A549 (cell line): ENCODE measurements at regions not wholly inside any gene's neighbourhood (a gene's known extent, or its start where the extent isn't known, plus 50 kb on each side); places are given as distances from the start of the nearest gene placed in this dataset.

Experiments
- ATAC-seq, 2 experiments: fragments of 200-7000 bp in 1 of 2; fragments of >200 bp in 1 of 2; cut with Nextera tagmentation in 1 of 2; cut with Tn5 transposase in 1 of 2; 3 replicates each; pipeline versions ENCODE4 v1.8.0 to v1.9.1; 2018 to 2020; ENCODE audit warnings: mild to moderate bottlenecking in 1 of 2, moderate library complexity in 1 of 2
- CTCF ChIA-PET: fragments of 300-600 bp; sonication (Branson Sonifier 250); formaldehyde crosslinking; extraction: SDS; loops from one replicate; lab custom pipeline; 2021; ENCODE audit warnings: antibody characterized with exemption, inconsistent platforms; lab: Yijun Ruan, JAX
- POLR2A ChIA-PET: fragments of 350-600 bp; formaldehyde crosslinking; extraction: SDS; loops from one replicate; lab custom pipeline; 2021; ENCODE audit warnings: antibody characterized with exemption, inconsistent platforms; lab: Yijun Ruan, JAX
- DNase-seq, 2 experiments: peaks; one replicate each; pipeline versions ENCODE4 v3.0.0 to v3.0.0-alpha.2; 2011 to 2016; ENCODE audit warnings: low read depth in 1 of 2, low spot score in 1 of 2
- FAIRE-seq: peaks from 2 replicates; lab custom pipeline; 2011; peaks lifted over from hg19 to GRCh38; lab: Jason Lieb, UNC
- H3K27ac ChIP-seq, 2 experiments: fragments of >200 bp; sonication (Bioruptor Twin); formaldehyde crosslinking; 3 replicates each; pipeline ENCODE4 v1.5.1; 2016 to 2017
- H3K4me1 ChIP-seq: fragments of >200 bp; sonication (Bioruptor Twin); formaldehyde crosslinking; 3 replicates; pipeline ENCODE4 v1.6.1; 2016
- H3K4me2 ChIP-seq: fragments of >200 bp; sonication (Bioruptor Twin); formaldehyde crosslinking; 3 replicates; pipeline ENCODE4 v1.6.1; 2016
- H3K4me3 ChIP-seq: fragments of >200 bp; sonication (Bioruptor Twin); formaldehyde crosslinking; 3 replicates; pipeline ENCODE4 v1.5.1; 2016
- H3K9me3 ChIP-seq: fragments of >200 bp; sonication (Bioruptor Twin); formaldehyde crosslinking; 3 replicates; pipeline ENCODE4 v1.6.1; 2016
- BHLHE40 ChIP-seq: IDR thresholded peaks from 2 replicates; pipeline ENCODE4 v1.6.1; 2012; ENCODE audit warnings: low read depth, low read length, inconsistent platforms
- CHD4 ChIP-seq: fragments of 200-600 bp; sonication (generic); IDR thresholded peaks from 2 replicates; pipeline ENCODE4 v1.6.1; 2016; ENCODE audit warnings: antibody characterized with exemption, mild to moderate bottlenecking, borderline replicate concordance
- EHF ChIP-seq: fragments of 250-450 bp; sonication (Bioruptor Pico); IDR thresholded peaks from 2 replicates; pipeline ENCODE4 v1.5.0; 2020; ENCODE audit warnings: mild to moderate bottlenecking
- EP300 ChIP-seq, 2 experiments: fragments of >200 bp; sonication (Bioruptor Twin); formaldehyde crosslinking; IDR thresholded peaks; 2 replicates in 1 of 2; 3 replicates in 1 of 2; pipeline ENCODE4 v1.6.1; 2016 to 2017
- ESRRA ChIP-seq: fragments of 150-350 bp; IDR thresholded peaks from 2 replicates; pipeline ENCODE4 v1.6.1; 2014; ENCODE audit warnings: mild to moderate bottlenecking, low read length, borderline replicate concordance
- FOSB ChIP-seq: fragments of 250-450 bp; sonication (Bioruptor Pico); IDR thresholded peaks from 2 replicates; pipeline ENCODE4 v1.5.0; 2020; ENCODE audit warnings: mild to moderate bottlenecking, moderate library complexity
- FOSL2 ChIP-seq, 2 experiments: fragments of 450-650 bp in 1 of 2; fragments of >200 bp in 1 of 2; sonication (Bioruptor Twin) in 1 of 2; formaldehyde crosslinking; IDR thresholded peaks; 2 replicates each; pipeline versions ENCODE4 v1.5.0 to v1.6.1; 2016 to 2020; ENCODE audit warnings: mild to moderate bottlenecking in 1 of 2, moderate library complexity in 1 of 2
- FOXS1 ChIP-seq: fragments of 250-450 bp; sonication (Bioruptor Pico); IDR thresholded peaks from 2 replicates; pipeline ENCODE4 v1.5.0; 2020; ENCODE audit warnings: mild to moderate bottlenecking, moderate library complexity
- HDAC2 ChIP-seq: fragments of 200-600 bp; sonication (generic); IDR thresholded peaks from 2 replicates; pipeline ENCODE4 v1.6.1; 2016
- HEYL ChIP-seq: fragments of 250-450 bp; sonication (Bioruptor Pico); IDR thresholded peaks from 2 replicates; pipeline ENCODE4 v1.8.0; 2021; ENCODE audit warnings: mild to moderate bottlenecking, moderate library complexity
- HOXA7 ChIP-seq: fragments of 250-450 bp; sonication (Bioruptor Pico); IDR thresholded peaks from 2 replicates; pipeline ENCODE4 v1.5.0; 2020; ENCODE audit warnings: mild to moderate bottlenecking, moderate library complexity
- HOXB13 ChIP-seq: fragments of 250-450 bp; sonication (Bioruptor Pico); IDR thresholded peaks from 2 replicates; pipeline ENCODE4 v1.5.0; 2020; ENCODE audit warnings: low read depth, mild to moderate bottlenecking, moderate library complexity
- JUN ChIP-seq, 2 experiments: fragments of >200 bp; sonication (Bioruptor Twin); formaldehyde crosslinking; IDR thresholded peaks; 2 replicates in 1 of 2; 3 replicates in 1 of 2; pipeline ENCODE4 v1.6.1; 2016 to 2017
- KDM5A ChIP-seq: fragments of 200-600 bp; sonication (generic); IDR thresholded peaks from 2 replicates; pipeline ENCODE4 v1.6.1; 2016; ENCODE audit warnings: antibody characterized with exemption, mild to moderate bottlenecking
- MAZ ChIP-seq: fragments of 150-350 bp; IDR thresholded peaks from 2 replicates; pipeline ENCODE4 v1.6.1; 2014; ENCODE audit warnings: antibody characterized with exemption, low read depth, low read length, borderline replicate concordance
- NFE2L2 ChIP-seq: fragments of 150-350 bp; conservative IDR thresholded peaks from 2 replicates; pipeline ENCODE4 v1.6.1; 2014; ENCODE audit warnings: low read length
- PHF8 ChIP-seq: fragments of 200-600 bp; sonication (generic); IDR thresholded peaks from 2 replicates; pipeline ENCODE4 v1.6.1; 2016; ENCODE audit warnings: low read depth, mild to moderate bottlenecking, antibody characterized with exemption, moderate library complexity, borderline replicate concordance
- POLR2A ChIP-seq: IDR thresholded peaks from 2 replicates; pipeline ENCODE4 v1.6.1; 2012; ENCODE audit warnings: mild to moderate bottlenecking, low read length
- RAD21 ChIP-seq, 2 experiments: fragments of >200 bp in 1 of 2; sonication (Bioruptor Twin) in 1 of 2; formaldehyde crosslinking in 1 of 2; IDR thresholded peaks in 1 of 2; conservative IDR thresholded peaks in 1 of 2; 2 replicates in 1 of 2; 3 replicates in 1 of 2; pipeline ENCODE4 v1.6.1; 2012 to 2018; ENCODE audit warnings: inconsistent platforms in 1 of 2
- RCOR1 ChIP-seq: fragments of 150-350 bp; IDR thresholded peaks from 2 replicates; pipeline ENCODE4 v1.6.1; 2014; ENCODE audit warnings: antibody characterized with exemption, low read length, low read depth
- RNF2 ChIP-seq: fragments of 200-600 bp; sonication (generic); IDR thresholded peaks from 2 replicates; pipeline ENCODE4 v1.6.1; 2016; ENCODE audit warnings: low read depth, mild to moderate bottlenecking, antibody characterized with exemption, moderate library complexity, borderline replicate concordance
- SMC3 ChIP-seq: fragments of >200 bp; sonication (Bioruptor Twin); formaldehyde crosslinking; IDR thresholded peaks from 3 replicates; pipeline ENCODE4 v1.6.1; 2018; ENCODE audit warnings: inconsistent platforms
- TFCP2L1 ChIP-seq: fragments of 250-450 bp; sonication (Bioruptor Pico); IDR thresholded peaks from 2 replicates; pipeline ENCODE4 v1.5.0; 2021; ENCODE audit warnings: mild to moderate bottlenecking
- ZC3H11A ChIP-seq: fragments of 450-650 bp; IDR thresholded peaks from 2 replicates; pipeline ENCODE4 v1.6.1; 2014; ENCODE audit warnings: antibody characterized with exemption, mild to moderate bottlenecking
- ZSCAN20 ChIP-seq: fragments of 250-450 bp; sonication (Bioruptor Pico); IDR thresholded peaks from 2 replicates; pipeline ENCODE4 v1.8.0; 2022; ENCODE audit warnings: mild to moderate bottlenecking, moderate library complexity
- WGBS: methylation state at CpG from one replicate; pipeline ENCODE4 v1.1.6; 2017; ENCODE audit errors: missing lambda C conversion rate; 5-methylcytosine and 5-hydroxymethylcytosine counted together
- TF ChIP-seq, protein P1 (sequence below): IDR thresholded peaks from 2 replicates; pipeline ENCODE4 v1.6.1; 2012
- TF ChIP-seq, protein P2 (sequence below): fragments of 250-450 bp; sonication (Bioruptor Pico); IDR thresholded peaks from 2 replicates; pipeline ENCODE4 v1.5.0; 2021; ENCODE audit warnings: mild to moderate bottlenecking, moderate library complexity, borderline replicate concordance
- TF ChIP-seq, protein P3 (sequence below): fragments of 200-600 bp; sonication (generic); IDR thresholded peaks from 2 replicates; pipeline ENCODE4 v1.6.1; 2016; ENCODE audit warnings: antibody characterized with exemption, mild to moderate bottlenecking, moderate library complexity

DNA sequence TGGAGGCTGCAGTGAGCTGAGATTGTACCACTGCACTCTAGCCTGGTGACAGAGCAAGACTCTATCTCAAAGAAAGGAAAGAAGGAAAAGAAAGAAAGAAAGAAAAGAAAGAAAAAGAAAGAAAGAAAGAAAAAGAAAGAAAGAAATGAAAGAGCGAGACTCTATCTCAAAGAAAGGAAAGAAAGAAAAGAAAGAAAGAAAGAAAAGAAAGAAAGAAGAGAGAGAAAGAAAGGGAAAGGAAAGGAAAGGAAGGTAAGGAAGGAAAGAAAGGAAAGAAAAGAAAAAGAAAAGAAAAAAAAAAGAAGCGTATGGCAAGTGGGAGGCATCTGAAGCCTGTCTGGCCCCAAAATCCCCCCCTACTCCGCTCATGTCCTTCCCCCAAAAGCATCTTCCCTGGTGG, 182.3 kb upstream of the MSX2 start:
- no peak for FAIRE-seq
- ChIA-PET POLR2A (no interaction called here), CTCF (interaction anchor here (1.2 to 1.5 kb wide), 2 partner anchors 9 to 367 kb away, joined by 3 read pairs; no protein-coding TSS in a partner anchor)
- no peak for ATAC-seq
- Histone ChIP-seq H3K4me2 (no peak overlapping the region), H3K4me3 (no peak overlapping the region), H3K9me3 (no peaks in the 10 kb centered on the region), H3K4me1 (no peaks in the 10 kb centered on the region), H3K27ac (no peak overlapping the region)
- 57% methylated on average over 3 of the region's 3 CpGs for WGBS
- TF ChIP-seq ZC3H11A (no peak), HDAC2 (no peak), SMC3 (no peak), MAZ (no peak), FOSB (CRISPR knock-in tag) (no peak), EHF (CRISPR knock-in tag) (no peak), RAD21 (conservative IDR thresholded peaks at IDR 0.05 in 1 of 2, IDR thresholded peaks at IDR 0.05 in 1 of 2) (no peak), PHF8 (no peak), HOXB13 (CRISPR knock-in tag) (no peak), HEYL (CRISPR knock-in tag) (no peak), ESRRA (no peak), ZSCAN20 (no peak), BHLHE40 (no peak), HOXA7 (CRISPR knock-in tag) (no peak), NFE2L2 (no peak)
- TF ChIP-seq, protein P1, sequence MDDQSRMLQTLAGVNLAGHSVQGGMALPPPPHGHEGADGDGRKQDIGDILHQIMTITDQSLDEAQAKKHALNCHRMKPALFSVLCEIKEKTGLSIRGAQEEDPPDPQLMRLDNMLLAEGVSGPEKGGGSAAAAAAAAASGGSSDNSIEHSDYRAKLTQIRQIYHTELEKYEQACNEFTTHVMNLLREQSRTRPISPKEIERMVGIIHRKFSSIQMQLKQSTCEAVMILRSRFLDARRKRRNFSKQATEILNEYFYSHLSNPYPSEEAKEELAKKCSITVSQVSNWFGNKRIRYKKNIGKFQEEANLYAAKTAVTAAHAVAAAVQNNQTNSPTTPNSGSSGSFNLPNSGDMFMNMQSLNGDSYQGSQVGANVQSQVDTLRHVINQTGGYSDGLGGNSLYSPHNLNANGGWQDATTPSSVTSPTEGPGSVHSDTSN = no peak
- no peak for DNase-seq

DNA sequence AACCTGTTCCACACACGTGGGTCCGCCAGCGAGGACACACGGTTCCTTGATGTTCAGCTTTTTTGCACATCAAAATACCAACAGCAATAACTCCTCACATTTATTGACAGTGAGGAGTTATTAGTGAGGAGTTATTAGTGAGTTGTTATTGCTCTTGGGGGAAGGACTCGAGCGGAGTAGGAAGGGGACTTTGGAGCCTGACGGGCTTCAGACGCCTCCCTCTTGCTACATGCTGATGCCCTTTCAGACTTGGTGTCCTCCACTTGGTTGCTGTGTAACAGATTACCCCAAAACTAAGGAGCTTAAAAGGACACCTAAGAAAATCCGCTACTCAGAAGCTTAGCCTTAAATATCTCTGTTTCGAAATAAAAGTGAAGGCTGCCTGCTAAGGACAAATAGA, 181.9 kb upstream of the MSX2 start:
- H3K4me3 ChIP-seq = no peak overlapping the region
- FAIRE-seq (no peak), ATAC-seq (no peak), DNase-seq (no peak)
- no peaks in the 10 kb centered on the region for H3K9me3 ChIP-seq
- POLR2A ChIA-PET = no interaction called here
- no peak for TF ChIP-seq TFCP2L1 (CRISPR knock-in tag)
- no peak for TF ChIP-seq JUN (IDR thresholded peaks at IDR 0.05)
- no peak for TF ChIP-seq FOSL2 (IDR thresholded peaks at IDR 0.05)
- no peak for TF ChIP-seq FOSL2 (CRISPR knock-in tag; IDR thresholded peaks at IDR 0.05)
- no peak for TF ChIP-seq CHD4
- TF ChIP-seq PHF8 = no peak
- TF ChIP-seq MAZ = no peak
- TF ChIP-seq BHLHE40 = no peak
- no peak for TF ChIP-seq EP300 (IDR thresholded peaks at IDR 0.05)
- no peak for TF ChIP-seq RNF2
- TF ChIP-seq HOXA7 (CRISPR knock-in tag) = no peak
- TF ChIP-seq ESRRA = no peak
- TF ChIP-seq, protein P2, sequence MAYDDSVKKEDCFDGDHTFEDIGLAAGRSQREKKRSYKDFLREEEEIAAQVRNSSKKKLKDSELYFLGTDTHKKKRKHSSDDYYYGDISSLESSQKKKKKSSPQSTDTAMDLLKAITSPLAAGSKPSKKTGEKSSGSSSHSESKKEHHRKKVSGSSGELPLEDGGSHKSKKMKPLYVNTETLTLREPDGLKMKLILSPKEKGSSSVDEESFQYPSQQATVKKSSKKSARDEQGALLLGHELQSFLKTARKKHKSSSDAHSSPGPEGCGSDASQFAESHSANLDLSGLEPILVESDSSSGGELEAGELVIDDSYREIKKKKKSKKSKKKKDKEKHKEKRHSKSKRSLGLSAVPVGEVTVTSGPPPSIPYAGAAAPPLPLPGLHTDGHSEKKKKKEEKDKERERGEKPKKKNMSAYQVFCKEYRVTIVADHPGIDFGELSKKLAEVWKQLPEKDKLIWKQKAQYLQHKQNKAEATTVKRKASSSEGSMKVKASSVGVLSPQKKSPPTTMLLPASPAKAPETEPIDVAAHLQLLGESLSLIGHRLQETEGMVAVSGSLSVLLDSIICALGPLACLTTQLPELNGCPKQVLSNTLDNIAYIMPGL (CRISPR knock-in tag) = no peak
- TF ChIP-seq, protein P3, sequence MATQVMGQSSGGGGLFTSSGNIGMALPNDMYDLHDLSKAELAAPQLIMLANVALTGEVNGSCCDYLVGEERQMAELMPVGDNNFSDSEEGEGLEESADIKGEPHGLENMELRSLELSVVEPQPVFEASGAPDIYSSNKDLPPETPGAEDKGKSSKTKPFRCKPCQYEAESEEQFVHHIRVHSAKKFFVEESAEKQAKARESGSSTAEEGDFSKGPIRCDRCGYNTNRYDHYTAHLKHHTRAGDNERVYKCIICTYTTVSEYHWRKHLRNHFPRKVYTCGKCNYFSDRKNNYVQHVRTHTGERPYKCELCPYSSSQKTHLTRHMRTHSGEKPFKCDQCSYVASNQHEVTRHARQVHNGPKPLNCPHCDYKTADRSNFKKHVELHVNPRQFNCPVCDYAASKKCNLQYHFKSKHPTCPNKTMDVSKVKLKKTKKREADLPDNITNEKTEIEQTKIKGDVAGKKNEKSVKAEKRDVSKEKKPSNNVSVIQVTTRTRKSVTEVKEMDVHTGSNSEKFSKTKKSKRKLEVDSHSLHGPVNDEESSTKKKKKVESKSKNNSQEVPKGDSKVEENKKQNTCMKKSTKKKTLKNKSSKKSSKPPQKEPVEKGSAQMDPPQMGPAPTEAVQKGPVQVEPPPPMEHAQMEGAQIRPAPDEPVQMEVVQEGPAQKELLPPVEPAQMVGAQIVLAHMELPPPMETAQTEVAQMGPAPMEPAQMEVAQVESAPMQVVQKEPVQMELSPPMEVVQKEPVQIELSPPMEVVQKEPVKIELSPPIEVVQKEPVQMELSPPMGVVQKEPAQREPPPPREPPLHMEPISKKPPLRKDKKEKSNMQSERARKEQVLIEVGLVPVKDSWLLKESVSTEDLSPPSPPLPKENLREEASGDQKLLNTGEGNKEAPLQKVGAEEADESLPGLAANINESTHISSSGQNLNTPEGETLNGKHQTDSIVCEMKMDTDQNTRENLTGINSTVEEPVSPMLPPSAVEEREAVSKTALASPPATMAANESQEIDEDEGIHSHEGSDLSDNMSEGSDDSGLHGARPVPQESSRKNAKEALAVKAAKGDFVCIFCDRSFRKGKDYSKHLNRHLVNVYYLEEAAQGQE = no peak
- no peak for TF ChIP-seq HDAC2
- no peak for TF ChIP-seq KDM5A
- no peak for TF ChIP-seq POLR2A
- no peak for TF ChIP-seq FOSB (CRISPR knock-in tag)
- TF ChIP-seq RCOR1 = no peak
- TF ChIP-seq SMC3 = no peak
- TF ChIP-seq FOXS1 (CRISPR knock-in tag) = no peak
- no peaks in the 10 kb centered on the region for H3K4me1 ChIP-seq
- WGBS = 71% methylated on average over 10 of the region's 10 CpGs
- H3K27ac ChIP-seq = no peak overlapping the region
- CTCF ChIA-PET = interaction anchor here (1.1 to 1.5 kb wide), 3 partner anchors 9 to 367 kb away, joined by 3 to 4 read pairs (median 3); no protein-coding TSS in a partner anchor
- no peak overlapping the region for H3K4me2 ChIP-seq
